Heart right ventricle (tissue), 16 donors: ENCODE measurements at regions not wholly inside any gene's neighbourhood (a gene's known extent, or its start where the extent isn't known, plus 50 kb on each side); places are given as distances from the start of the nearest gene placed in this dataset.

Experiments
- ATAC-seq, 8 donors: fragments of 200-7000 bp; cut with Tn5 transposase; one replicate each; pipeline ENCODE4 v1.9.1; 2020; ENCODE audit warnings: mild to moderate bottlenecking in 8 of 8, moderate library complexity in 8 of 8, moderate number of reproducible peaks in 1 of 8
- DNase-seq, 2 donors: peaks; one replicate each; pipeline ENCODE4 v3.0.0-alpha.2; 2020
- H3K27ac ChIP-seq, 10 donors: fragments of 200-600 bp; sonication (generic) in 2 of 10; one replicate each; pipeline versions ENCODE4 v1.5.0 to v1.8.0; 2020 to 2022; ENCODE audit warnings: mild to moderate bottlenecking in 3 of 10
- H3K27me3 ChIP-seq, 7 donors: fragments of 200-600 bp; one replicate each; pipeline ENCODE4 v1.8.0; 2021 to 2022; ENCODE audit warnings: mild to moderate bottlenecking in 2 of 7
- H3K36me3 ChIP-seq, 9 donors: fragments of 200-600 bp; sonication (generic) in 1 of 9; one replicate each; pipeline versions ENCODE4 v1.5.0 to v1.8.0; 2020 to 2022; ENCODE audit warnings: mild to moderate bottlenecking in 2 of 9
- H3K4me1 ChIP-seq, 9 donors: fragments of 200-600 bp; sonication (generic) in 1 of 9; one replicate each; pipeline versions ENCODE4 v1.5.0 to v1.8.0; 2020 to 2022; ENCODE audit warnings: mild to moderate bottlenecking in 4 of 9
- H3K4me3 ChIP-seq, 10 donors: fragments of 200-600 bp; sonication (generic) in 2 of 10; one replicate each; pipeline versions ENCODE4 v1.5.0 to v1.8.0; 2020 to 2022; ENCODE audit warnings: mild to moderate bottlenecking in 7 of 10, moderate library complexity in 2 of 10
- H3K9me3 ChIP-seq, 11 donors: fragments of 200-600 bp in 10 of 11; sonication (generic) in 2 of 11; one replicate each; pipeline versions ENCODE4 v1.5.0 to v1.8.0; 2013 to 2022; ENCODE audit warnings: mild to moderate bottlenecking in 2 of 11, control low read depth in 1 of 11, moderate library complexity in 1 of 11
- WGBS, 2 donors: extraction: QIAGEN DNeasy Blood & Tissue Kit; methylation state at CpG; one replicate each; pipeline ENCODE4 v1.1.7; 2013; ENCODE audit warnings: inconsistent platforms in 1 of 2; 5-methylcytosine and 5-hydroxymethylcytosine counted together
- intact Hi-C, 10 donors: fragments of 100-400 bp; cut with DNase I; formaldehyde crosslinking; loops; one replicate each; pipeline versions ENCODE4 v1.11.1 to v1.14.2; 2022
- TF ChIP-seq, protein P1 (sequence below), 9 donors: fragments of 200-600 bp; sonication (generic) in 2 of 9; IDR thresholded peaks; one replicate each; pipeline versions ENCODE4 v1.5.0 to v1.8.0; 2021 to 2022; ENCODE audit warnings: antibody characterized with exemption in 9 of 9, mild to moderate bottlenecking in 5 of 9, moderate library complexity in 1 of 9
- donor health status: Arrhythmogenic right ventricular cardiomyopathy.
- donor health status: ischemic (EF 13 %, LVEDD 7.1; RV severe dilation, severe dysfunction).
- donor health status: healthy with polysubstance abuse.
- donor health status: DM: no; HTN: yes; CAD: no.
- donor health status: DM: no; HTN: no; CAD: no.
- donor health status: ischemic (EF 25% LVEDD 6.9; RV normal size, moderate dysfunction).
- donor health status: ischemic (EF 25% LVEDD 5.7; RV mildly dilated, moderate dysfunction).
- donor health status: healthy.
- donor health status: DM: yes; HTN: yes; CAD: no.
- donor health status: Ischemic cardiomyopathy.
- donor health status: ischemic (EF 35%, LVEDD 5.7; RV mildly dilated, moderate dysfunction).
- donor health status: nonischemic (EF 11% LVEDD 7.7; RV severe dilation, severe dysfunction).
- donor health status: DM: yes; HTN: yes; CAD: no.
- donor health status: PGD.
- donor health status: ischemic (EF 29% LVEDD 5.4; RV normal size, mild dysfunction).
- donor health status: nonischemic (EF 23%, LVEDD 6.1; RV moderate dilation, normal function).

DNA sequence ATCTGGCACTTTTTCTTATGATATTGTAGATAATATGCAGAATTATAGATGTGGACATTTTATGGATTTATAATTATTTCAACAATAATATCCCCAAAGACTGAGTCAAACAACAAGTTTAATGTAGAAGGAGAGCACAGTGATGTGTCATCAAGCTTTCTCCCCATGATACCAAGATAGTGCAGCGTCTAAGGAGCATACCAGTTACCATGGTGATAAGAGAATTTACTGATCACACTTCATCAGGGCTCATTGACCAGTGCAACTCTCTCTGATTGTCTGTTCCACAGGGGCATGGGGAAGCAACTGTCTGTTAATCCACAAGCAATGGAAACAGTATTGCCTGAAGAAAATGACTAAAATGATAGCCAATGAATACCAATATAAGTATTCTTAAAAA lies 209.6 kb upstream of the DPYD start:
- DNase-seq (no peak), ATAC-seq (no peak)
- Histone ChIP-seq H3K27me3 (no peaks in the 10 kb centered on the region), H3K27ac (no peak overlapping the region), H3K36me3 (no peaks in the 10 kb centered on the region), H3K4me1 (peaks cover 0 to 10% (median 0%) of the 10 kb centered on the region in 9 donors), H3K4me3 (no peak overlapping the region), H3K9me3 (no peaks in the 10 kb centered on the region)
- intact Hi-C loops: no loop called here
- TF ChIP-seq, protein P1, sequence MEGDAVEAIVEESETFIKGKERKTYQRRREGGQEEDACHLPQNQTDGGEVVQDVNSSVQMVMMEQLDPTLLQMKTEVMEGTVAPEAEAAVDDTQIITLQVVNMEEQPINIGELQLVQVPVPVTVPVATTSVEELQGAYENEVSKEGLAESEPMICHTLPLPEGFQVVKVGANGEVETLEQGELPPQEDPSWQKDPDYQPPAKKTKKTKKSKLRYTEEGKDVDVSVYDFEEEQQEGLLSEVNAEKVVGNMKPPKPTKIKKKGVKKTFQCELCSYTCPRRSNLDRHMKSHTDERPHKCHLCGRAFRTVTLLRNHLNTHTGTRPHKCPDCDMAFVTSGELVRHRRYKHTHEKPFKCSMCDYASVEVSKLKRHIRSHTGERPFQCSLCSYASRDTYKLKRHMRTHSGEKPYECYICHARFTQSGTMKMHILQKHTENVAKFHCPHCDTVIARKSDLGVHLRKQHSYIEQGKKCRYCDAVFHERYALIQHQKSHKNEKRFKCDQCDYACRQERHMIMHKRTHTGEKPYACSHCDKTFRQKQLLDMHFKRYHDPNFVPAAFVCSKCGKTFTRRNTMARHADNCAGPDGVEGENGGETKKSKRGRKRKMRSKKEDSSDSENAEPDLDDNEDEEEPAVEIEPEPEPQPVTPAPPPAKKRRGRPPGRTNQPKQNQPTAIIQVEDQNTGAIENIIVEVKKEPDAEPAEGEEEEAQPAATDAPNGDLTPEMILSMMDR (IDR thresholded peaks at IDR 0.05): no peak
- 58 to 59% methylated on average over 1 of the region's 1 CpG for WGBS, 2 donors

DNA sequence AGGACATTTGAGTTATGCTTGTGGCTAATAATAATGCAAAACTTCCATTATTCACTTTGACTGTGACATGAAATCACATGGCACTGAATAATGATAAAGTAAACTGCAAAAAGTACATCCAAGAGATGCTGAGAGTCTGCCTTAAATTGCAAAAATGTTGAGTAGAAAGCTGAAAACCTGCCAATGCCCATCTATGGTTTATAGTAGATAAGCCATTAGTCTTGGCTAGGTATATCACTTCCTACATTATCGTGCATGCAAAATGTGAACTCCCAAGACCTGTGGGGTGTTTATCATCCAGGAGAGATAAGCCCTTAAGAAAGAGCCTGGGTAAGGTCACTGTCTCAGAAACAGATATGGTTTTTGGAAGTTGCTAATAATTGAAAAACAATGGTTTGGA lies 208.7 kb upstream of the DPYD start:
- Histone ChIP-seq H3K27me3 (no peaks in the 10 kb centered on the region), H3K9me3 (no peaks in the 10 kb centered on the region), H3K4me1 (peaks cover 0 to 10% (median 0%) of the 10 kb centered on the region in 9 donors), H3K36me3 (no peaks in the 10 kb centered on the region), H3K4me3 (no peak overlapping the region), H3K27ac (no peak overlapping the region)
- intact Hi-C loops: no loop called here
- TF ChIP-seq, protein P1 (IDR thresholded peaks at IDR 0.05): no peak
- 18 to 19% methylated on average over 1 of the region's 1 CpG for WGBS, 2 donors
- DNase-seq (no peak), ATAC-seq (no peak)

DNA sequence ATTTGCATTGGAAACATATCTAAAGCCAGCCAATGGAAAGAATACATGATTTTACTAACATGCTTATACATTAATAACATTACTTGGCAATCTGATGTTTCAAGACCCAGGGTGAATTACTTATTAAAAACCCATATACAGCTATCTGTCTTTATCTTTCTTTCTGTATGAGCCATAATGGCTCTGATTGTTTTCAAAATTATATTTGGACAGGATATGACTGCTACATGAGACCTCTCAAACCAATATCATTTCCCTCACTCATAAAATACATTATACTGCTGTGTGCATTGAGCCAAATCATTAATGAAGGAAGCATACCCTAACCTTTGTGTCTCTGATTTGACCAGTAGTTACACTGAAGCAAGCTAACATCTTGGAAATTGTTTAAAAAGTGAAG lies 205.9 kb upstream of the DPYD start:
- no peak for DNase-seq
- Histone ChIP-seq H3K27me3 (no peaks in the 10 kb centered on the region), H3K4me1 (no peaks in the 10 kb centered on the region), H3K36me3 (no peaks in the 10 kb centered on the region), H3K9me3 (no peaks in the 10 kb centered on the region), H3K27ac (no peak overlapping the region), H3K4me3 (no peak overlapping the region)
- intact Hi-C loops: no loop called here
- TF ChIP-seq, protein P1 (IDR thresholded peaks at IDR 0.05): no peak
- no peak for ATAC-seq

DNA sequence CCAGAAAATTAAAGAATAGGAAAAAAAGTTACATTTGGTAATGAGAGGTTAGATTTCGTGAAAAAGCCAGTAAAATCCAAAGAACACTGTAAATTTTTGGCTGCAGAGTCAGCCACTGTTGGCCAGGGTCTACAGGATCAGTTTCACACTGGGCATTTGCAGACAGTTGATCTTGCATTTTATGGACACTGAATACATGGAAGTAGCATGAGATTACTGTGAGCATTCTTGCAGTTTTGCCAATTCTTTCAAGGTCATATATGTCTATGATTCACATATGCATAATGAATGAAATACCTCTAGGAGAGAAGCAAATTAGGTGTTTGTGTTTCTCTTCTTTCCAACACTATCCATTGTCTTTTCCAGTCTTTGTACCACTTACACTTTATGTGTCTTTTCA lies 200.8 kb upstream of the DPYD start:
- no peak overlapping the region for H3K4me3 ChIP-seq
- H3K4me1 ChIP-seq: no peaks in the 10 kb centered on the region
- H3K27ac ChIP-seq: no peak overlapping the region
- TF ChIP-seq, protein P1 (IDR thresholded peaks at IDR 0.05): no peak
- H3K9me3 ChIP-seq: no peaks in the 10 kb centered on the region
- DNase-seq (no peak), ATAC-seq (no peak)
- WGBS, 2 donors: 0 to 2% methylated on average over 1 of the region's 1 CpG
- no peaks in the 10 kb centered on the region for H3K36me3 ChIP-seq
- no peaks in the 10 kb centered on the region for H3K27me3 ChIP-seq
- intact Hi-C loops: no loop called here

DNA sequence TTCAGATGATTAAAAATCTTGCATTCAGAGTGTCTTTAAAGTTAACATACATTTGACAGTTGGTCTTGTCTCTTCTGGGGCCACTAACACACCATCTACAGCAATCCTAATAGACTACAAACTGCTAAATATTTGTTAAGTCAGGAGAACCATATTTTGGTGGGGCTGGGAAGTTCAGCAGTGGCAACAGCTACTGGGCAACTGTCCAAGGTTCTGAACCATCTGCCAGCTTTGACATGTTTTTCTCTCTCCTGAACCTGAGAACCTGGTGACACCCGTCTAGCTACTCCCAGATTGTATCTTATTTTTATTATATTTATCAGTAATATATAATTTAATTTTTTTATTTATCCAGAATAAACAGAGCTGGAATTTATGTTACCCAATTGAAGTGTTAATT lies 199.0 kb upstream of the DPYD start:
- TF ChIP-seq, protein P1 (IDR thresholded peaks at IDR 0.05): no peak
- H3K9me3 ChIP-seq: no peaks in the 10 kb centered on the region
- no peak for DNase-seq
- no peak overlapping the region for H3K27ac ChIP-seq
- H3K36me3 ChIP-seq: no peaks in the 10 kb centered on the region
- H3K4me1 ChIP-seq: no peaks in the 10 kb centered on the region
- ATAC-seq: no peak
- H3K27me3 ChIP-seq: peaks cover 0 to 4% (median 0%) of the 10 kb centered on the region in 7 donors
- 9 to 17% methylated on average over 1 of the region's 1 CpG for WGBS, 2 donors
- H3K4me3 ChIP-seq: no peak overlapping the region
- intact Hi-C loops: no loop called here
